ENCODE measurements at regions not wholly inside any gene's neighbourhood (a gene's known extent, or its start where the extent isn't known, plus 50 kb on each side); places are given as distances from the start of the nearest gene placed in this dataset.
A peak's percentile ranks its signal among the peaks of the same experiment; 100 is the strongest.

DNA sequence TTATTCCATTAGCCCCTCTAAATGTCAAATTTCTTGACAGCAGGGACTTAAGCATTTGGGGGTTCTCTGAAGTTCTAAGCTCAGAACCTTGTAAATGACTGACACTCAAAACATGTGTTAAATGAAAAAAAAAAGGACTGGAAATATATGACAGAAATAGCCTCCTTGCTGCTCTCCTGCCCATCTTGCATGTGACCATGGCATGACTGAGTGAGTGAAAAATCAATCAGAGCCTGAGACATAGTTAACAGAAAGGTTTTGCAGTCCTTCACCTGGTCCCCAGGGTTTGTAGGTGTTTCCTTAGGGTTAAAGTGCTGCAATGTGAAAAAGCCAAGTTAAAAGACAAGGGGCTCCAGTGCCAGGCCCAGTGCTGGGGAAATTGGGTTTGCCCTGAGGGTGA is 168.1 kb downstream of the ZBTB18 start:
- DNase-seq, result no peak

- DNase-seq, result no peak
Observed at GRCh38 chr1:244219802-244220201, 168.7 kb downstream of the ZBTB18 start.

DNA sequence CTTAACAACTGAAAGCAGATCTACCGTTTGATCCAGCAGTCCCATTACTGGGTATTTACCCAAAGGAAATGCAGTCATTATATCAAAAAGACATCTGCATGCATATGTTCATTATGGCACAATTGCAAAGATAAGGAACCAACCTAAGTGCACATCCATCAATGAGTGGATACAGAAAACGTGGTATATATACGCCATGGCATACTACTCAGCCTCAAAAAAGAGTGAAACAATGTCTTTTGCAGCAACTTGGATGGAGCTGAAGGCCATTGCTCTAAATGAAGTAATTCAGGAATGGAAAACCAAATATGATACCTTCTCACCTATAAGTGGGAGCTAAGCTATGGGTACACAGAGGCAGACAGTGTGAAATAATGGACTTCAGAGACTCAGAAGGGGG is 169.3 kb downstream of the ZBTB18 start:
- no peak for DNase-seq

DNA sequence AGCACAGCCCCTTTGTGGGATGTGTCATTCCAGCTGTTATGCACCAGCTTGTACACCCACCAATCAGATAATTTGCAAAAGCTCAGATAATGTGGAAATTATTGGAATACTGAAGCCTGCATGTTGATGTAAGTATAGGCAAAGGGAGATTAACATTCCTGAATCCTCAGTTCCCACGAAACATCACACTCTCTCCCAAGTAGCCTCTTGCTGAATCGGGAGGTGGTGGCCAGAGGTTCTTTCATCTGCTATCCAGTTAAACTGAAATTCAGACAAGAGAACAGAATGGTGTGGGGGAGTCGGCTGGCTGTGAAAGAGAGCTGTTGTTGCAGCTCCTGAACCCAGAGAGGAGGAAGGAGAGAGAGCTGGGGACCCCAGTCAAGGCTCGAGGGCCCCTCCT is 170.9 kb downstream of the ZBTB18 start:
- no peak for DNase-seq

DNA sequence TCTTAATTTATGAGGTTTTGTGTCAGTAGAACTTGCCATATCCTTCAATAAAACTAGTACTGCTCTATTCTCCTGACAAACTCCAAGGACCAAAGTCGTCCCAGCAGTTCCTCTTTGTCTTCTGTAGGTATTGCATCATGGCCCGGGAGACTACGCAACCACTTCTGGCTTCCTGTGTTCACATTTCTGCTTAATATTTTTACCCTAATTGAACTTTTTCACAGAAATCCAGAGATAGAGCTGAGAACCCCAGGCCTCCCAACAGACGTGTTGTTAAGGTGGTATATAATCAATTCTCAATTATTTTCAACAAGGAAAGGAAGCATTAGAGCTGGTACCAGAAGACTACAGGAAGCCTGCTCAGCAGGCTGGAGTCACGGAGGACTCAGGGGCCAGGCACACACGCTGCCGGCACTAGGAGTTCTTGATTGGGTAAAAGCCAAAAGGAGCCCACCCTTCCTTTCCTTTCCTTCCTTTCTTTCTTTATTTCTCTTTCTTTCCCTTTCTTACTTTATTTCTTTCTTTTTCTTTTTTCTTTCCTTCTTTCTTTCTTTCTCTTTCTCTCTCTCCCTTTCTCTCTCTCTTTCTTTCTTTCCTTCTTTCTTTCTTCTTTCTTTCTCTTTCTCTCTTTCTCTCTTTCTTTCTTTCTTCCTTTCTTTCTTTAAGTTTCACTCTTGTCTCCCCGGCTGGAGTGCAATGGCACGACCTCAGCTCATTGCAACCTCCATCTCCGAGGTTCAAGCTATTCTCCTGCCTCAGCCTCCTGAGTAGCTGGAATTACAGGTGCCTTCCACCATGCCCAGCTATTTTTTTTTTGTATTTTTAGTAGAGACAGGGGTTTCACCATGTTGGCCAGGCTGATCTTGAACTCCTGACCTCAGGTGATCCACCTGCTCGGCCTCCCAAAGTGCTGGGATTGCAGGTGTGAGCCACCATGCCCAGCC is 173.7 kb downstream of the ZBTB18 start:
- peak in 4 of 51 donors; percentile 1 to 7 (median 4) for DNase-seq

DNA sequence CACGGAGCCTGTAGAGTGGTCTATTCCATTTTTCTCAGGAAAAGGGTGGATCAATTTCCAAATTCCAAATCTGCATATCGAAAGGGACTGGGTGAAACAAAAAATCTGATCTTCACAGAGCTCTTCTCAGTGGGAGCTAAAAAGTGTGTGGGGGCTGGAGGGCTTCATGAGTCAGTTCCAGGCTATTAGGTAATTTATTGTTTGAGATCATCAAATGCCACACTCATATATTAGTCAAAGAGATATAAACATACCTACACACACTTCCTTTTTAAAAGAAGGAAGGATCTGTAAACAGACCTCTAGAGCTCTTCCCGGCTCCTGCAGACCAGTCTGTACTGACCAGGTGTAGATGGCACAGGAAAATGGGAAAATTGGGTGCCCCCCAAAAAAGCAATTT is 175.4 kb downstream of the ZBTB18 start:
- DNase-seq, result no peak

DNA sequence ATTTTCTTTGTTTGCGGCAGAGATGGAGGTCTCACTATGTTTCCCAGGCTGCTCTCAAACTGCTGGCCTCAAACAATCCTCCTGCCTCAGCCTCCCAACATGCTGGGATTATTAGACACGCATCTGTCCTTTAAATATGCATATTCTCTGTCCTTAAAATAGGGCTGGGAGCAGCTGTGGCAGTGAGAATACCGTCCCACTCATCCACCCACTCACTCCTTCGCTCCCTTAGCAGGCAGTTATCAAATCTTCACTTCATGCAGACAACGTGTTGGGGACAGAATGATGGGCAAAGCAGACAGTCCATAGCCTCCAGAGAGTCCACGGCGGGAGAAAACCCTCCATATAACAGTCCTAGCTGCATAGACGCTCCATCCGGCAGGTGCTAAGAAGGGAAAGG is 179.4 kb downstream of the ZBTB18 start:
- no peak for DNase-seq

GRCh38 chr1:244231193-244231571 is 180.1 kb downstream of the ZBTB18 start:
- no peak for DNase-seq

DNA sequence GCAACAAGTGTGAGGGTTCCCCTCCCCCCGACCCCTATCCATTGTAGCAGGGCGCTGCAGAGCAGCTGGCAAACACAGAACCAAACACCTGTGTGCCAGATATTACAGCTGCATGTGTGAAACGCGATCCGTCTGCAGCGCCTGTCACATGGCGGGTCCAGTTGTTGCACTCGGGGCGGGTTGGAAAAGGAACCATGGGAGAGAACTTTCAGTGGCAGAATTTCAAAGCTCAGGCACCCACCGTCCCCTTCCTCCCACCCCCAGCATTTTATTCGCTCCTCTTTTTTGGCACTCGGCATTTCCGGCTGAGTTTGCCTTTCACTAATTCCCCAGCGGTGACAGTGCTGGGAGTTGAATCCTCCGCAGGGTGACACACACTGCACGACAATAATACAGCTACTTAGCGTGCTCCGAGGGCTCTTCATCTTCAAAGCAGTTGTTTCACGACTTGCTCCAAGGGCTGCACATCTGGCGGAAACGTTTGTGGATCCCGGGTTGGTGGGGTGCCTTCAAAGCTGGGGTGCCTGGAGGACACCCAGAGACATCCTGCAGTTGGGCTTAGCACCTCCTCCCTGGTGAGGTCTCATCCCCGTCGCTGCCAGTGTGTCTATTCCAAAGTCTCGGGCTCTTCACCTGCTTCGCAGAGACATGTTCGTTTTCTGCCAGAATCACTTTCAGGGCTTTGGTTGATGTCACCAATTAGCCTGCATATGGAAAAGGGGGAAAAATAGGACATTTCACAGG is 180.7 kb downstream of the ZBTB18 start:
- peak in 12 of 51 donors; percentile 8 to 52 (median 17) for DNase-seq

GRCh38 chr1:244234009-244234643 is 183.0 kb downstream of the ZBTB18 start:
- no peak for DNase-seq

- no peak for DNase-seq
Observed at GRCh38 chr1:244235157-244235556, 184.1 kb downstream of the ZBTB18 start.

DNA sequence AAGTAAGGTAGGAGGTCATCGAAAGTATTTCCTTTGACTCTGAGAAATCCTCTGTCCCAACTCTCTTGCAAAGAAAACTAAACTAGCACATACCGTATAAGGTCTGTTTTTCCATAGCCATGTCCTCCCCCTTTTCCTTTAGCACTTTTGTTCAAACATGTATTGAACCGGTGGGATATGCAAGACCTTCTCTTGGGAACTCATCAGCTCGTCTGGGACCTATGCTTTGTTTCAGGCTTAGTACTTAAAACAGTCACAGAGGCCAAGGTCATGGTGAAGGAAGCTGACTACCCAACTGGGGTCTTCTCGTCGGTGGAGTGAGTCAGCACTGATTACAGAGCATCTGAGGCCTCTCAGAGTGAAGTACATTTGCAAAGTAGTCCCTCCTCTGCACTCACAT is 185.0 kb downstream of the ZBTB18 start:
- no peak for DNase-seq

DNA sequence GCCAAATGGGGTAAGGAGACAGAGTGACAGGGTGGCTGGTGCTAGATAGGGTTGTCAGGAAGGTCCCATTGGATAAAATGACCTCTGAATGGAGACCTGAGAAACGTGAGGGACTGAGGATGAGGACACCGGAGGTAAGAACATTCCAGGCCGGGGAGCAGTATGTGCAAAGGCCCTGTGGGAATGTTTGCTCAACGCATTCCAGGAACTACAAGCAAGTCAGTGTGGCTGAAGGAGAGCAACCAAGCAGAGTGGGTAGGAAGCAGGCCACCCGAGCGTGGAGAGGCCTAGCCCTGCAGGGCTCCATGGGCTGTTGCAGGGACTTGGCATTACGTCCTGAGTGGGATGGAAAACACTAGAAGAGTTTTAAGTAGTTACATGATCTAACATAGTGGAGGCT is 185.6 kb downstream of the ZBTB18 start:
- no peak for DNase-seq

- no peak for DNase-seq
Observed at GRCh38 chr1:244237445-244237844, 186.4 kb downstream of the ZBTB18 start.

GRCh38 chr1:244239261-244239770 is 188.2 kb downstream of the ZBTB18 start:
- DNase-seq, result no peak

DNA sequence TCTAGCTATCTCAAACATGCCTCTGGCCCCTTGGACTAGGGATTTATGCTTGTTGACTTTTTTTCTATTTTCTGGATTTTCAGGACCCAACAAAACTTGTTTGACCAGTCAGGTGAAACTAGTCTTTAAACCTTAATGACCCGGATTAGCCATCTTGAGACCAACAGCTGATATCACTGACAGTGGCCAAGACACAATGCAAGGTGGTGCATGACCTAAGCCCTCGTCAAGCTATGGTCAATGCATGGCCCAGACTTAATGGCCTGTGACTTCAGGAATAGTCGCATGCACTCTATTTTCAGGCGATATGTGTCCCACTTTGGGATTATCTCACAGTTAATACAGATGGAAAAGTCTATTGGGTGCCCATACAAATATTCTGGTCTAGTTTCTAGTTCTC is 190.4 kb downstream of the ZBTB18 start:
- no peak for DNase-seq

- no peak for DNase-seq
Observed at GRCh38 chr1:244242446-244242845, 191.4 kb downstream of the ZBTB18 start.

DNA sequence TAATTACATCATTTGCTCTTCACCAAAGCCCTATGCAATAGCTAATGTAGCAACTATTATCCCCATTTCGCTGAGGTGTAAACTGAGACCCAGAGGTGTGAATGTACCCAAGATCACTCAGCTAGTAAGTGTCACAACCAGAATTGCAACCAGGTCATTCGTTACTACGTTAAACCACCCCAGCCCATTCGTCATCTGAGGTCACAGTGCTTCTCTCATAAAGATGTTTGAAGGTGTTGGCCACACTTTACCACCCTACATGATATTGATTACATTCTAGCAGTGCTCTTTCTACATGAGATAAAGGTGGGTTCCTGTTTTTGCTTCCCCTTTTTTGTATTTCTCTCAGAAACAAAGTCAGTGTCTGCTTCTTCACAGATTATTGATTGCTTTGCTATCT is 195.3 kb downstream of the ZBTB18 start:
- no peak for DNase-seq

- no peak for DNase-seq
Observed at GRCh38 chr1:244248426-244248825, 197.3 kb downstream of the ZBTB18 start.

DNA sequence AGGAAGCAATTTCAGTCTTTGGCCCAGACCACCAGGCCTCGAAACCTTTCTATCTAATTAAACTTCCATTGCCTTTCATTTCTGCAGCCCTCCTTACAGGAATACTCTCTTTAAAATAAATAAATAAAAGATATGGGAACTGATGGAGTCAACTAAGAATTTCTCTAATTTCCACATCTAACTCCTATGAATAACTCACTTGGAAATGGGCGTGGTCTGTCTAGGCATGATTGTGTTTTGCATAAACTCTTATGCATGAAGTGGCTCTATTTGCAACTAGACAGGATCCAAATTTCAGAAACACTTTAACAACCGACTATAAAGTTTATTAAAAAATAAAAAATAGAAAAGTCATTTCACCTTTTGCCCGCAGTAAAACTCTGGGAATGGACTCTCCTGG is 199.5 kb downstream of the ADSS2 start:
- DNase-seq, result no peak

GRCh38 chr1:244254467-244254866 is 197.2 kb downstream of the ADSS2 start:
- DNase-seq, result peak in 4 of 51 donors; percentile 18 to 21 (median 20)

GRCh38 chr1:244255426-244255965 is 196.2 kb downstream of the ADSS2 start:
- no peak for DNase-seq

All from hypothalamus (tissue), 51 donors.